PFSK-1 (cell line): ENCODE measurements at regions not wholly inside any gene's neighbourhood (a gene's known extent, or its start where the extent isn't known, plus 50 kb on each side); places are given as distances from the start of the nearest gene placed in this dataset.

Experiments used
- POLR2AphosphoS5 ChIP-seq: IDR thresholded peaks from 2 replicates; pipeline ENCODE4 v1.6.1; 2012; ENCODE audit warnings: low read depth, mild to moderate bottlenecking, control low read depth, low read length, moderate library complexity
- REST ChIP-seq, 2 experiments: IDR thresholded peaks; 2 replicates each; pipeline versions ENCODE4 v1.6.1 to v1.8.0; 2011 to 2012; ENCODE audit warnings: low read depth in 2 of 2, low read length in 2 of 2, control low read depth in 1 of 2, inconsistent platforms in 1 of 2, mild to moderate bottlenecking in 1 of 2, moderate library complexity in 1 of 2; ENCODE audit not compliant: insufficient read depth in 1 of 2
- SIN3A ChIP-seq: IDR thresholded peaks from 2 replicates; pipeline ENCODE4 v1.6.1; 2012; ENCODE audit warnings: mild to moderate bottlenecking, low read length, moderate library complexity, borderline replicate concordance; ENCODE audit not compliant: insufficient read depth
- TAF1 ChIP-seq: IDR thresholded peaks from 2 replicates; pipeline ENCODE4 v1.6.1; 2012; ENCODE audit warnings: low read length, control low read depth, borderline replicate concordance; ENCODE audit not compliant: insufficient read depth

GRCh38 chr2:144999936-145000335 is 480.0 kb upstream of the ZEB2 start:
- TF ChIP-seq TAF1 (no peak), SIN3A (no peak), POLR2AphosphoS5 (no peak), REST (IDR thresholded peaks at IDR 0.05; ENCODE audit: insufficient read depth in 1 of 2, low read depth in 2 of 2, low read length in 2 of 2) (no peak)
